Bronchial epithelial cell (primary cell): ENCODE measurements at regions not wholly inside any gene's neighbourhood (a gene's known extent, or its start where the extent isn't known, plus 50 kb on each side); places are given as distances from the start of the nearest gene placed in this dataset.

Experiments used
- DNase-seq: peaks from one replicate; pipeline ENCODE4 v3.0.0-alpha.2; 2010; ENCODE audit warnings: low read depth
- FAIRE-seq: peaks from 2 replicates; lab custom pipeline; 2011; peaks lifted over from hg19 to GRCh38; lab: Jason Lieb, UNC
- H3K27me3 ChIP-seq: 2 replicates; pipeline ENCODE4 v1.5.1; 2011; ENCODE audit warnings: low read length; ENCODE audit not compliant: control insufficient read depth, insufficient read depth
- H3K36me3 ChIP-seq: 2 replicates; pipeline ENCODE4 v1.5.1; 2011; ENCODE audit warnings: low read length; ENCODE audit not compliant: control insufficient read depth, insufficient read depth
- H3K4me3 ChIP-seq: 2 replicates; pipeline ENCODE4 v1.5.1; 2011; ENCODE audit warnings: mild to moderate bottlenecking, low read depth, low read length, control low read depth
- CTCF ChIP-seq: IDR thresholded peaks from 2 replicates; pipeline ENCODE4 v1.5.1; 2011; ENCODE audit warnings: mild to moderate bottlenecking, moderate library complexity, low read length, control low read depth, inconsistent platforms; ENCODE audit not compliant: insufficient read depth, severe bottlenecking

DNA sequence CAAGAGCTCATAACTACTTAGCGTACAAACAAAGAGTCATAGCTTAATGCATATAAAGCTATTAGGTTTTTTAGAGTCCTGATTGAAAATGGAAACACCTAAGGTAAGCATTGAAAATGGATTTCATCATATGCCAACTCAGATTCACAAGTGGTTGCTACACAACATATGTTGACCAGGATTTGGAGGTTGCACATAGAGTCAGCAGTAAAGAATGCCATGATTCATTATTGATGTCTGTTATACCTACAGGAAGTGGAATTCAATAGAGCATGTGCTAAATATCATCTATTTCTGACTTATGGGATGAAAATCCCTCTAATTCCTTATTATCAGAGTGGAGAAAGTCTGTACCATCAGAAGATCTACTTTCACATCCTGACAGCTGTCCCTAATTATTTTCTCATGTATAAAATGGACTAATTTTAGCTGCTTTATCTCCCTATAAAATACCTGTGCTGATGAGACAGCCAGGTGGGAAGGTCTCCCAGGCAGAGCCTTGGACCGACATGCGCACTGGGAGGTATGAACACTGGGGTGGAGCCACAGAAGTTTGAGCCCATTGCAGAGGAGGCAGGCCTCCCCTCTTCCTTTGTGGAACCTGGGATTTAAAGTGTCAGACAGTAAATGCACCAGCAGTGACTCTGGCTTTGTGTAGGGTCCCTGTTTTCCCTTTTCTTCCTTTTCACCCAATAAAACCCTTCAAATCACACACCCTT lies 204.2 kb downstream of the AASDHPPT start:
- Histone ChIP-seq H3K27me3 (no peaks in the 10 kb centered on the region), H3K36me3 (no peaks in the 10 kb centered on the region), H3K4me3 (no peak overlapping the region)
- FAIRE-seq: peak; percentile 13
- no peak for TF ChIP-seq CTCF
- DNase-seq: peak; percentile 99

- H3K36me3 ChIP-seq: no peaks in the 10 kb centered on the region
- H3K4me3 ChIP-seq: no peak overlapping the region
- TF ChIP-seq CTCF: no peak
- no peaks in the 10 kb centered on the region for H3K27me3 ChIP-seq
- FAIRE-seq (no peak), DNase-seq (no peak)
Measured at GRCh38 chr11:106286881-106287504, 209.5 kb downstream of the AASDHPPT start.

DNA sequence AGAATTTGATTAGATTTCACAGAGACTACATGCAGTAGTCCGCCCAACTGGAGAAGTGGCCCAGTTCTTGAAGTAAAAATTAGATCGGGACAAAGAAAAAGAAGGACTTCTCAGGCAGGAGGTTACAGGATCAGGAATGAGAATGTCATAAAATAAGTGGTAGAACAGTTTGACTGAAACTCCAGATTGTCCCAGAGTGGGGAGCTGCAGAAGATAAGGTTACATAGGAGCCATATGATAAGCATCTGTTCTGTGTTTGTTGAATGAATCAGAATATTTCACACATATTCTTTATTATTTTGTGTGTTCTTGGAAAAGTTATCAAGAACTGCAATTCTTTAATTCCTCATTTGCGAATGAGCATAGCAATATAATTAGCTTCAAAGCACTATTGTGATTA lies 210.6 kb downstream of the AASDHPPT start:
- DNase-seq: no peak
- Histone ChIP-seq H3K36me3 (no peaks in the 10 kb centered on the region), H3K4me3 (no peak overlapping the region), H3K27me3 (no peaks in the 10 kb centered on the region)
- no peak for TF ChIP-seq CTCF
- FAIRE-seq: no peak

GRCh38 chr11:106288822-106289387 lies 211.4 kb downstream of the AASDHPPT start:
- no peak overlapping the region for H3K4me3 ChIP-seq
- H3K27me3 ChIP-seq: no peaks in the 10 kb centered on the region
- TF ChIP-seq CTCF: no peak
- DNase-seq (no peak), FAIRE-seq (no peak)
- H3K36me3 ChIP-seq: no peaks in the 10 kb centered on the region

DNA sequence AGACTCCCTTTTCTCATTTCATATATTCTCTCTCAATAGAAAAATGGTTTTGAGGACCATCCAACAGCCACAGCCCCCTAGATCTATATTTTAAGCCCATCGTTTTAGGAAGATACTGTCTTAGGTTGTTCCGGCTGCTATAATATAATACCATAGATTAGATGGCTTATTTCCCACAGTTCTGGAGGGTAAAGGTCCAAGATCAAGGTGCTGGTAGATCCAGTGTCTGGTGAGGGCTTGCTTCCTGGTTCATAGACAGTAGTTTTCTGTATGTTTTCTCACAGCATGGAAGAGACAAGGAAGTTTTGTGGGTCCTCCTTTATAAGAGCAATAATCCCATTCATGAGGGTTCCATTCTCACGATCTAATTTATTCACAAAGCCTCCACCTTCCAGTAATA lies 215.1 kb downstream of the AASDHPPT start:
- no peak for TF ChIP-seq CTCF
- no peak overlapping the region for H3K4me3 ChIP-seq
- no peaks in the 10 kb centered on the region for H3K27me3 ChIP-seq
- FAIRE-seq: no peak
- no peak for DNase-seq
- no peaks in the 10 kb centered on the region for H3K36me3 ChIP-seq
